ENCODE measurements at regions not wholly inside any gene's neighbourhood (a gene's known extent, or its start where the extent isn't known, plus 50 kb on each side); places are given as distances from the start of the nearest gene placed in this dataset.

GRCh38 chr3:106640353-106640752 is 736.9 kb upstream of the CCDC54 start:
- FAIRE-seq = no peak

DNA sequence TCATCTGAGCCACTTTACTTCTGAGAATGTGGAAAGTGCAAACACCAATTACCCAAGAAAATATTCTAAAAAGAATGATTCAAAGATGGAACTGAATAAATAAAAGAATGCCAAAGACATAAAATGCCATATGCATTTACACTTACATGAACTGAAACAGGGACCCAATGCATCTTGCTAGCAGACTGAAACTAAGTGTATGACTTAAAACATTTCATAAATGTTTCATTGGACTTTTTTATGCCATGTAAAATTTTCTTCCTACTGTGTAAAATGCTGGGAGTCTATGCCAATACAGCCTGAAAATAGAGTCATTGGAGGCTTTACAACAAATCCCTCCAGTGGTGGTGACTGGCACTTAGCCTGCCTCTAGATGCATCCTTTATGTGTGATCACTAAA is 735.1 kb upstream of the CCDC54 start:
- FAIRE-seq = no peak

- FAIRE-seq = no peak
These were observed 733.5 kb upstream of the CCDC54 start for GRCh38 chr3:106643684-106644161.

DNA sequence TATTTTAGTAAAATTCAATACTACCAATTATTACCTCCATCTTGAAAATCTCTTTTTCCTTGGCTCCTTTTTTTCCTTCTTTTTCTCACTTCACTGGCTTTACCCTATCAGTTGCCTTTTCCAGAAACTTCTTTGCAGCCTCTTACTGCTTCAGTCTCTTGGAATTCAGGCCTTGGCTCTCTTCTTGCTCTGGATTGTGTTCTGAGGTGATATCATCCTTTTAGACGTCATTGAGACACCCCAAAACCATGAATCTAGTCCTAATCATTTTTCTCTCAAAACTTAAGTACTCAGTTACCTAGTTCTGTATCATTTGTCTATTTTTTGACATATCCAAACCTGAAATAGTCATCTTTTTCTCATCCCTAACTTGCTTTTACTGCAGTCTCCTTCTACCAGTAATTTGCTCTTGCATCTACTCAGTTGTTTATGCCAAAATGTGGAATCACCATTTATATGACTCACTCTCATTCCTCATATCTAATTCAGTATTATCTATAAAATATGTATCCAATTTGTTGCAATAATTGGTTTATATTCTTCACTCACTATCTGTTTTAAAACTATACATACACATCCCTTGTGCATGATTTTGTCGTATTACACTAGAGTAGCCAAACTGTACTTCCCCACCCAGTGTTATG is 703.2 kb upstream of the CCDC54 start:
- FAIRE-seq = no peak

DNA sequence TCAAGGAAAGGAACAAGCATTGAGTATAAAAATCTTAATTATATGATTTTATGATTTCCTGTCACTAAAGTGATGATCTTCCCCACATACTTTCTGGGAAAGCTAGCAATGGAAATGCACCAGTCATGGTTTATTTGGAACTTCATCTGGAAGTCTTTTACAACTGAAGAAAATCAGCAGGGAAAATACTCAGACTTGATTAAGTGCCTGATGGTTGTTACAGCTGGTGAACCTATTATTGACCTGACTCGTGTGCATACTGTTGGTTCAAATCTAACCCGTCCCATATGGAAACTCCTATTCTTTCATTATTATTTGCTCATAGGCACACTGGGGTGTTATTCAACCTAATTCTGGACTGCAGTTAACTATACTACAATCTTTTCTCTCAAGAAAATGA is 701.8 kb upstream of the CCDC54 start:
- FAIRE-seq = no peak

DNA sequence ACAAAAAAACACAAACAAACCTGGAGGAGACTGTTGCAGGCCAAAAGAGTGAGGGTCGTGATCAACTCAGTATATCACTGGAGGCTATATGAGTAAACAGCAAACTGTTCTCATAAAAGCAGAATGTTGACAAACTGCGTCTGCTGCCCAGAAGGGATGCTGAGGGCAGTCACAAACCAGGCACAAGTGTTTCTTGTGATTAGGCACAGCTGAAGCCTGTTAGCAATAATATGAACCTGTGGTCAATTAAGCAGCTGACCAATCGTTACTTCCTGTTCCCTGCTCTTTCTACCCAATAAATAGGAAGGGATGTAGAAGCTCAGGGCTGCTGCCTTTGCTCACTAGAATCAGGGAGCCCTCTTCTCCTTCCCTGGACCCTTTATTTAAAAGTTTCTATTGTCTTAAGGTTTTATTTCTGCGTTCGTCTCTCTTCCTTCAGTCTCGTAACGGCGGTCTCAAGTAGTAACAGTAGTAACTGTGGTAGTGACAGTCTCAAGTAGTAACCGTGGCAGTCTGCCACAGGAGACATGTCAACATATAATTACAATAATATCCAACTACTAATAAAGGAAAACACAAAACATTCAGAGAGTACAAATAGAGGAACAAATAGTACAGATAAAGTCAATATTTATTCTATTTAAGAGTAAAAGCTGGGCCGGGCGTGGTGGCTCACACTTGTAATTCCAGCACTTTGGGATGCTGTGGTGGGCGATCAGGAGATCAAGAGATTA is 698.4 kb upstream of the CCDC54 start:
- FAIRE-seq = no peak

DNA sequence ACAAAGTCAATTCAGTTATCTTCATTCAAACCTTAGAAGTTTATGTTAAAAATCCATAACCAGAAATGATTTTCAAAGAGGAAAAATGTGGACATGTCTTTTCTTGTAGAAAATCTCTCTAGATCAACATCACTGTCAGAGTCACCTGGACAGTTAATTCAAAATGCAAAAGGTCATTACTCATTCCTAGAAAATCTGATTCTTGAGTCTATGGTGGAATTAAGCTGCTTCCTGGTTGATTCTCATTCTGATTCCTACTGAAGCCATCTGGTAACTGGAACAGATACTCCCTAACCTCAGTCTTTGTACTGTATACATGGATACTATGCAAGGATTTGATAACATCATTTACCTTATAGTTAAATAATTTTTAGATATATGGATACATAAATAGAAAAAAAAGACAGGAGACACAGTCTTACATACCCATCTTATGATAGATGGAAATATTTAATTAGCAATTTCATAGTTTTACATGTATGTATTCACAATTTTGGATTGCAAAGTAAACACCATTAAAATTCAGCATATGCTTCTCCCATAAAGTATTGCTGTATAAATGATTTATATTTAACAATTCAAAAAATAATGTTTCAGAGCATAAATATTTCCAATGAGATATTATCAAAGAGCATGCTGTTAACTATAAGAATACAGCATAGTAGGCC is 693.2 kb upstream of the CCDC54 start:
- FAIRE-seq = no peak

DNA sequence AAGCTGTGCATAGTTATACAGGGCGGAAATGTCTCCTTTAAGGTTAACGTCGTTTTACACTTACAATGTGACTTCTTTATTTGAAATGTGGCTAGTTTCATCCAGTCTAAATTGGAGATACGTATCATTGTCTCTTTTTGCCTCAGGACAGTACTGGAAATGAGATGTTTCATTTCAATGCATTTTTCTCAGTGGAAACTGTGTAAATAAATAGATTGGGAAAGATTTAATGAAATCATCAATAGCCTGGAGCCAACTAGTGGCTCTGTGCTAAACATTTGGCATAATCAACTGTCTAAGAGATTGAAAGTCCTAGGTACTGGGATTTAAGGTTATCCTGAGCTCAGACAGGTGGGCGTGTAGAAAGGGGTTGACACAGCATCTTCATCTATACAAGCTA is 691.5 kb upstream of the CCDC54 start:
- FAIRE-seq = no peak

- FAIRE-seq = no peak
These were observed 689.3 kb upstream of the CCDC54 start for GRCh38 chr3:106687905-106688304.

- FAIRE-seq = no peak
These were observed 688.8 kb upstream of the CCDC54 start for GRCh38 chr3:106688464-106688863.

GRCh38 chr3:106691476-106691875 is 685.8 kb upstream of the CCDC54 start:
- FAIRE-seq = no peak

DNA sequence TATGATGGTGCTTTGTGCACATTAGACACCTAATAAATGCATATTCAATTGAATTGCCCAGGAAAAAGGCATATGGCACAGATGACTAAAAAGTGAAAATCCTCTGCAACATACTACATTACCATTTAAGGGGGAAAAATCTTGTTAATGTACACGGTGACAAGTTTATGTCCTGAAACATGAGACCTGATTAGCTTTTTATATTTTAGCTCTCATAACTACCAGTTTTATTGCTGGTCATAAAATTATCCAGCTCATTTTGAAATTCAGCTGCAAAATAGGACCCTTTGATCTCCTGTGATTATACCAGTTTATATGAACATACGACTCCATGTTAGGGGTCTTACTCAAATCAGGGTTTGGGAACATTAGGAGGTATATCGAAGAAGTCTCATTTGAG is 684.6 kb upstream of the CCDC54 start:
- no peak for FAIRE-seq

GRCh38 chr3:106699122-106699521 is 678.1 kb upstream of the CCDC54 start:
- FAIRE-seq = no peak

- no peak for FAIRE-seq
These were observed 676.3 kb upstream of the CCDC54 start for GRCh38 chr3:106700981-106701380.

GRCh38 chr3:106703524-106703923 is 673.7 kb upstream of the CCDC54 start:
- FAIRE-seq = no peak

DNA sequence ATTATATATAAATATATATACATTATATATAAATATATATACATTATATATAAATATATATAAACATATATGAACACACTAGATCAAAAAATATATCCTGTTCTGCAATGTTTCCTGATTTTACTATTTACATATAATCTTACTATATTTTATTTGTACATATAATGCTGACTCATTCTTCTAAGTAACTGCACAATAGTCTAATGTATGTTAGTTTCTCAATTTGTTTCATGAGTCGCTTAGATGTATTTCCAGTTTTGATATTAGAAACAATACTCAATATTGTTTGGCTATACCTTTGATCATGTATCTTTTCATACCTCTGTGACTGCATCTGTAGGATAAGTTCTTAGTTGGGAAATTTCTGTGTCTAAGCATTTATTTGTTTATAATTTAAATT is 669.9 kb upstream of the CCDC54 start:
- FAIRE-seq = no peak

- no peak for FAIRE-seq
These were observed 666.6 kb upstream of the CCDC54 start for GRCh38 chr3:106710596-106710995.

GRCh38 chr3:106711650-106712049 is 665.6 kb upstream of the CCDC54 start:
- no peak for FAIRE-seq

- FAIRE-seq = no peak
These were observed 662.8 kb upstream of the CCDC54 start for GRCh38 chr3:106714400-106714799.

DNA sequence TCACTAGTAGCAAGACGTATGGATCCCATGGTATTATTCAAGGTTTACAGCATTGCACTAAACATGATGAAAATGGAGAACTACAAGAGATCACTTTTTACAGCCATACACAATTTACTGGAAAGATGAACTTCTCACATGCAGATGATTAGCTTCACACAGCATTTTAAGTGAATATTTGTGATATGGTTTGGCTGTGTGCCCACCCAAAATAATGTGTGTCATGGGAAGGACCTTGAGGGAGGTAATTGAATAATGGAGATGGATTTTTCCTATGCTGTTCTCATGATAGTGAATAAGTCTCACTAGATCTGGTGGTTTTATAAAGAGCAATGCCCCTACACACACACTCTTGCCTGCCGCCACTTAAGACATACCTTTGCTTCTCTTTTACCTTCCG is 662.0 kb upstream of the CCDC54 start:
- FAIRE-seq = no peak

DNA sequence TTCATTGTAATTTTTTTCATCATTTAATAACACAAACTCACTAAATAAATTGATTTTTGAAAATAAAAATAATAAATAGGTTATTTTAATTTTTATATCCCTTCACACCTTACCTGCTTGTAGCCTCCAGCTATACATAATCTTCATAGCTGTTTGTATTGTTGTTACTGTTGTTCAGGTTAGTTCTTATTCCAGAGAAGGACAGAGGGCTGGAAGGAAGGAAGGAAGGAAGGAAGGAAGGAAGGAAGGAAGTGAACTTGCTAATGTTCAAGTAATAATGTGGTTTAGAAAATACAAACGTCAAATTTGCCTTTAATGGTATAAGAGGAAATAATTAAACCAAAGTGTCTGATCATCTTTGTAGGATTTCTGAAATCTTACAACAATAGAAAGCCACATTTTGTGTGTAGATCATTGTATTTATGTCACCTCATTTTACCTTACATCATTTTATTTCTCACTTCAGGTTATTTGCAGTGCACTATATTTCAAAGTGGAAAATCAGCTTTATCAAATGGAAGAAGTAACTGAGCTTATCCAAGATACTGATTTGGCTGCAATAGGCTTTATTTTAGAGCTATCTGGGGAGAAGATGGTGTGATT is 660.0 kb upstream of the CCDC54 start:
- no peak for FAIRE-seq

GRCh38 chr3:106719077-106719476 is 658.2 kb upstream of the CCDC54 start:
- FAIRE-seq = no peak

GRCh38 chr3:106719583-106719982 is 657.7 kb upstream of the CCDC54 start:
- FAIRE-seq = no peak

DNA sequence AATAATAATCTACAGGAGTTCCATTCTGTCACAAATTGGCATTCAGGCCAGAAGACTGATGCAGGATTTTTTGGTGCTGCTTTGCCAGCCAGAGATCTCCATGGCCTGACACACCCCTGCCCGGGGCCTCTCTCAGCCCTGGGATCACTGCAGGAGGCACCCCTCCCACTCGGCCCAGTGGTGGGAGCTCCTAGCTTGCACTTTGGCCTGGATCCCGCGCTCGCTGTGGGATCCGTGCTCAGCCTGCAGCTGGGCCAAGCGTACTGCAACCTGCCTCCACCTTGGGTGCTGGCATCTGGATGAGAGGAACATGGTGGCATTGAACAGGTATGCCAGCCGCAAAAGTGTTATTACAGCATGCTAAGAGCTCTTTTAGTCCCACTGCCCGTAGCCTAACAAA is 656.7 kb upstream of the CCDC54 start:
- no peak for FAIRE-seq

Data from endometrium (tissue), 2 donors.